SKM-1 (cell line): ENCODE measurements at regions not wholly inside any gene's neighbourhood (a gene's known extent, or its start where the extent isn't known, plus 50 kb on each side); places are given as distances from the start of the nearest gene placed in this dataset.

Source experiments
- DNase-seq: peaks from one replicate; lab custom pipeline; 2025; ENCODE audit not compliant: unreplicated experiment; lab: John Stamatoyannopoulos, UW

GRCh38 chr6:14273191-14273590 lies 155.6 kb downstream of the CD83 start:
- no peak for DNase-seq

- no peak for DNase-seq
Observed at GRCh38 chr6:14274016-14274415, 156.4 kb downstream of the CD83 start.

- DNase-seq: no peak
Observed at GRCh38 chr6:14274546-14275492, 157.2 kb downstream of the CD83 start.

- no peak for DNase-seq
Observed at GRCh38 chr6:14275493-14275851, 157.9 kb downstream of the CD83 start.

GRCh38 chr6:14276071-14276470 lies 158.5 kb downstream of the CD83 start:
- no peak for DNase-seq

- DNase-seq: no peak
Observed at GRCh38 chr6:14276667-14277404, 159.3 kb downstream of the CD83 start.

- DNase-seq: no peak
Observed at GRCh38 chr6:14277405-14277930, 159.9 kb downstream of the CD83 start.

- no peak for DNase-seq
Observed at GRCh38 chr6:14278006-14278405, 160.4 kb downstream of the CD83 start.

- no peak for DNase-seq
Observed at GRCh38 chr6:14278446-14278845, 160.9 kb downstream of the CD83 start.

GRCh38 chr6:14280006-14280510 lies 162.5 kb downstream of the CD83 start:
- no peak for DNase-seq

GRCh38 chr6:14280766-14281293 lies 163.3 kb downstream of the CD83 start:
- no peak for DNase-seq

GRCh38 chr6:14281811-14282660 lies 164.5 kb downstream of the CD83 start:
- no peak for DNase-seq

- no peak for DNase-seq
Observed at GRCh38 chr6:14282854-14283505, 165.4 kb downstream of the CD83 start.

- no peak for DNase-seq
Observed at GRCh38 chr6:14283600-14284235, 166.1 kb downstream of the CD83 start.

- DNase-seq: no peak
Observed at GRCh38 chr6:14284969-14285590, 167.5 kb downstream of the CD83 start.

- no peak for DNase-seq
Observed at GRCh38 chr6:14286144-14286543, 168.6 kb downstream of the CD83 start.

- no peak for DNase-seq
Observed at GRCh38 chr6:14286634-14287428, 169.3 kb downstream of the CD83 start.

- DNase-seq: no peak
Observed at GRCh38 chr6:14287707-14288106, 170.1 kb downstream of the CD83 start.
